Upper lobe of right lung (tissue), 1 donor: ENCODE measurements at regions not wholly inside any gene's neighbourhood (a gene's known extent, or its start where the extent isn't known, plus 50 kb on each side); places are given as distances from the start of the nearest gene placed in this dataset.
A peak's percentile ranks its signal among the peaks of the same experiment; 100 is the strongest.

ENCODE experiments used
- ATAC-seq: fragments of 200-7000 bp; cut with Tn5 transposase; one replicate; pipeline ENCODE4 v1.9.1; 2020; ENCODE audit warnings: mild to moderate bottlenecking, moderate library complexity
- DNase-seq: peaks from one replicate; pipeline ENCODE4 v3.0.0-alpha.2; 2020
- H3K27ac ChIP-seq: fragments of 200-600 bp; one replicate; pipeline ENCODE4 v1.8.0; 2022
- H3K27me3 ChIP-seq: fragments of 200-600 bp; one replicate; pipeline ENCODE4 v1.8.0; 2022; ENCODE audit warnings: mild to moderate bottlenecking
- H3K36me3 ChIP-seq: fragments of 200-600 bp; one replicate; pipeline ENCODE4 v1.8.0; 2022
- H3K4me1 ChIP-seq: fragments of 200-600 bp; one replicate; pipeline ENCODE4 v1.8.0; 2022
- H3K4me3 ChIP-seq: fragments of 200-600 bp; one replicate; pipeline ENCODE4 v1.8.0; 2022; ENCODE audit warnings: mild to moderate bottlenecking
- H3K9me3 ChIP-seq: fragments of 200-600 bp; one replicate; pipeline ENCODE4 v1.8.0; 2022
- intact Hi-C: fragments of 100-400 bp; cut with DNase I; formaldehyde crosslinking; loops from one replicate; pipeline ENCODE4 v1.11.0; 2022
- TF ChIP-seq, protein P1 (sequence below): fragments of 200-600 bp; IDR thresholded peaks from one replicate; pipeline ENCODE4 v1.8.0; 2022; ENCODE audit warnings: antibody characterized with exemption
- donor health status: DM: no; HTN: yes; CAD: no; lungs with severe emphysema.

DNA sequence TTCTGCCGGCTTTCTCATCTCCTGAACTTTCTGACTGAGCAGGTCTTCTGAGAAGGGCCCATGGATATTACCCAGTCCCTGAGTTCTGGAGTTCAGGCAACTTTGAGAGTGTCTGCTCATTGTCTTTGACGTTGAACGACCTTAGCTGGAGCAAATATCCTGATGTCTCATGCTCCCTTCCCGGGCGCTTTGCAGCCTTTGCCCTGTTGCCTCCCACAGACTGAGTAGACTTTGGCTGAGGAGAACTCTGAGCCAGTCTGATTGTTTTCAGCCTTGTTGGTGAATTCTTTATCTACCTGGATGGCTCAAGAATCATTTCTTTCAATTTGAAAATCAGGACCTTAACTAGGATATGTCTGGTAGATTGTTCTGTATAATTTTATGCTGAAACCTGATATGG, 353.7 kb downstream of the GLRX3 start:
- TF ChIP-seq, protein P1, sequence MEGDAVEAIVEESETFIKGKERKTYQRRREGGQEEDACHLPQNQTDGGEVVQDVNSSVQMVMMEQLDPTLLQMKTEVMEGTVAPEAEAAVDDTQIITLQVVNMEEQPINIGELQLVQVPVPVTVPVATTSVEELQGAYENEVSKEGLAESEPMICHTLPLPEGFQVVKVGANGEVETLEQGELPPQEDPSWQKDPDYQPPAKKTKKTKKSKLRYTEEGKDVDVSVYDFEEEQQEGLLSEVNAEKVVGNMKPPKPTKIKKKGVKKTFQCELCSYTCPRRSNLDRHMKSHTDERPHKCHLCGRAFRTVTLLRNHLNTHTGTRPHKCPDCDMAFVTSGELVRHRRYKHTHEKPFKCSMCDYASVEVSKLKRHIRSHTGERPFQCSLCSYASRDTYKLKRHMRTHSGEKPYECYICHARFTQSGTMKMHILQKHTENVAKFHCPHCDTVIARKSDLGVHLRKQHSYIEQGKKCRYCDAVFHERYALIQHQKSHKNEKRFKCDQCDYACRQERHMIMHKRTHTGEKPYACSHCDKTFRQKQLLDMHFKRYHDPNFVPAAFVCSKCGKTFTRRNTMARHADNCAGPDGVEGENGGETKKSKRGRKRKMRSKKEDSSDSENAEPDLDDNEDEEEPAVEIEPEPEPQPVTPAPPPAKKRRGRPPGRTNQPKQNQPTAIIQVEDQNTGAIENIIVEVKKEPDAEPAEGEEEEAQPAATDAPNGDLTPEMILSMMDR, result no peak
- ATAC-seq, result no peak
- no peaks in the 10 kb centered on the region for H3K36me3 ChIP-seq
- H3K4me3 ChIP-seq, result no peak overlapping the region
- H3K27ac ChIP-seq, result no peak overlapping the region
- no peaks in the 10 kb centered on the region for H3K27me3 ChIP-seq
- H3K9me3 ChIP-seq, result no peaks in the 10 kb centered on the region
- no peaks in the 10 kb centered on the region for H3K4me1 ChIP-seq
- no peak for DNase-seq
- intact Hi-C loops, result no loop called here

DNA sequence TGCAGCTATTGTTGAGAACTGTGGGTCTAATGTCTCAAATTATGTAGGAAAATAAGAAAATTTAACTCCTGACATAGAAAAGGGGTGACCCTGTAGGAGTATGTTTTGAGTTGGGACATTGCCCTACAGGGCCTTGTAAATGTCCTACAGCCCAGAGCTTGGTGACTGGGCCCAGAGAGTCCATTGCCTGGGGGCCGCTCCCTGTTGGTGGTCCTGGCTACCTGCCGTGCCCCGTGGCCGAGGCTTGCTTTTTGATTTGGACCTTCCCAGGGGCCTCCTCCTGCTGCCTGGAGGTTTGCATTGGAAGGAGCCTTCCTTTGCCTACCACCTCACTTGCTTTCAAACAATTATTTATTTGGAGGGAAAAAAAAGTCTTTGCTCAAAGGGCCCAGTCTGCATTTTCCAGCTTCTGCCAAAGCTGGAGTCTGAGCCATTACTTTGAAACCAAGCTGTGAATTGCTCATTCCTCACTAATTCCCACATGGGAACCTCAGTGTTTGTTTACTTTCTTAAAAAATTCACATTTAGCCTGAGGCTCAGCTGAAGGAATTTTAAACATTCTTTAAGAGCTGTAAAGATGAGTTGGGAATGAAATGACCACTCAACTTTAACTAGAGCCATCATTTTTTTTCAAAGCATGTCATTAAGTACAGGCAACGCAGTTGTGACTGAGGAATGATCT, 355.0 kb downstream of the GLRX3 start:
- intact Hi-C loops, result no loop called here
- Histone ChIP-seq H3K36me3 (no peaks in the 10 kb centered on the region), H3K9me3 (no peaks in the 10 kb centered on the region), H3K27me3 (no peaks in the 10 kb centered on the region), H3K27ac (no peak overlapping the region), H3K4me3 (no peak overlapping the region), H3K4me1 (no peaks in the 10 kb centered on the region)
- ATAC-seq (no peak), DNase-seq (peak; percentile 40)
- TF ChIP-seq, protein P1, result no peak

DNA sequence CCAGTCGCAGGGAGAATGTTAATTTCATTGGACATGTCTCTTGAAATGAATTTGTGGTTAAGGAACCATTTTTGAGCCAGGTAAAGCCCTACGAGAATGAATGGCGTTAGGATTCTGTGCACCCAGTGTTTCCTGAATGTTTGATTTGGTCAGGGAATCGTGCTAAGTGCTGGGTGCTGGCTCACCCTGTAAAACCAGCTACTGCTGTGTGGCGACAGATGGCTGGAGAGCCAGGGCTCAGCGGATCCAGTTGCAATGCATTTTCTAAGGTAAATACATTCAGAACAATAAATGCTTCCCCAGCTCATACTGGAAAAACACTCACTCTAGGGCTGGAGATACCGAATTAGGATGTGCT, 355.5 kb downstream of the GLRX3 start:
- H3K9me3 ChIP-seq, result no peaks in the 10 kb centered on the region
- no peak for ATAC-seq
- H3K4me3 ChIP-seq, result no peak overlapping the region
- H3K27ac ChIP-seq, result no peak overlapping the region
- no peak for DNase-seq
- no peaks in the 10 kb centered on the region for H3K27me3 ChIP-seq
- intact Hi-C loops, result no loop called here
- H3K4me1 ChIP-seq, result no peaks in the 10 kb centered on the region
- TF ChIP-seq, protein P1, result no peak
- no peaks in the 10 kb centered on the region for H3K36me3 ChIP-seq

DNA sequence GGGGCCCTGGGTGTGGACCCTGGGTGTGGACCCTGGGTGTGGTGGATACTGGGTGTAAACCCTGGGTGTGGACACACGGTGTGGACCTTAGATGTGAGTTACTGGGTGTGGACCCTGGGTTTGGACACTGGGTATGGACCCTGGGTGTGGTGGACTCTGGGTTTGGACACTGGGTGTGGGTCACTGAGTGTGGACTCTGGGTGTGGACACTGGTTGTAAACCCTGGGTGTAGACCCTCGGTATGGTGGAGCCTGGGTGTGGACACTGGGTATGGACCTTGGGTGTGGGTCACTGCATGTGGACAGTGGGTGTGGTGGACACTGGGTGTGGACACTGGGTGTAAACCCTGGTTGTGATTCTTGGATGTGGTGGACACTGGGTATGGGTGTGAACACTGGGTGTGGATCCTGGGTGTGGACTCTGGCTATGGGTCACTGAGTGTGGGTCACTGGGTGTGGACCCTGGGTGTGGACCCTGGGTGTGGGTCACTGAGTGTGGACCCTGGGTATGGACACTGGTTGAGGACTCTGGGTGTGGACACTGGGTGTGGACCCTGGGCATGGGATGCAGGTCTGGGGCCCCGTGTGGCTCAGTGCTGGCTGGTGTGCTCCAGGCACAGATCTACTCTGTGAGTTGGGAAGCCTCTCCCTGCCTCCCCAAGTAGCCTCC, 356.2 kb downstream of the GLRX3 start:
- H3K27ac ChIP-seq, result no peak overlapping the region
- no peaks in the 10 kb centered on the region for H3K4me1 ChIP-seq
- TF ChIP-seq, protein P1, result no peak
- no peaks in the 10 kb centered on the region for H3K27me3 ChIP-seq
- H3K9me3 ChIP-seq, result no peaks in the 10 kb centered on the region
- DNase-seq (no peak), ATAC-seq (no peak)
- no peaks in the 10 kb centered on the region for H3K36me3 ChIP-seq
- H3K4me3 ChIP-seq, result no peak overlapping the region
- intact Hi-C loops, result no loop called here

DNA sequence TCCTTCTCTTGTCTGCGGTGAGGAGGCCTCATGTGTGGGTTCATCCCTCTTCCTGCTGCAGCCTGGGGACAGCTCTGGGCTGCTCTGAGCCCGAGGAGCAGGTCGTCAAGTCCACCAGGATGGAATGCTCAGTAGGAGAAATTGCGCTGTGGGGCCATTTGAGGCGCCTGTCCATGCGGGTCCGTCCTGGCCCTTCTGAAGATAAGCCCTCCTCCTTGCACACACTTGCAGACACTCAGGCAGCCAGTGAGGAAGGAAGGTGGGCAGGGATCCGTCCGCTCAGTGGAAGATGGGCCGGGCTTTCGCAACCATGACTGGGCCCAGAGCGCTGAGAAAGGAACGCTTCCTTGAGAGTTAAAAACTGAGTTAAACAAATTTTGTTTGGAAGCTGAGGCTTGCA, 356.8 kb downstream of the GLRX3 start:
- H3K36me3 ChIP-seq, result no peaks in the 10 kb centered on the region
- intact Hi-C loops, result no loop called here
- no peaks in the 10 kb centered on the region for H3K4me1 ChIP-seq
- H3K27ac ChIP-seq, result no peak overlapping the region
- TF ChIP-seq, protein P1, result no peak
- H3K9me3 ChIP-seq, result no peaks in the 10 kb centered on the region
- ATAC-seq, result no peak
- no peaks in the 10 kb centered on the region for H3K27me3 ChIP-seq
- DNase-seq, result no peak
- H3K4me3 ChIP-seq, result no peak overlapping the region
